Sigmoid colon (tissue), 4 donors: ENCODE measurements at regions not wholly inside any gene's neighbourhood (a gene's known extent, or its start where the extent isn't known, plus 50 kb on each side); places are given as distances from the start of the nearest gene placed in this dataset.

Source experiments
- EP300 ChIP-seq, 4 donors: sonication (generic); formaldehyde crosslinking; IDR thresholded peaks; one replicate each; pipeline ENCODE4 v1.6.1; 2017; ENCODE audit warnings: antibody characterized with exemption in 4 of 4
- POLR2A ChIP-seq, 2 donors: fragments of 450-650 bp; IDR thresholded peaks; one replicate each; pipeline ENCODE4 v1.6.1; 2016; ENCODE audit warnings: antibody characterized with exemption in 2 of 2, mild to moderate bottlenecking in 2 of 2, moderate library complexity in 2 of 2
- POLR2AphosphoS5 ChIP-seq, 4 donors: sonication (generic); formaldehyde crosslinking; IDR thresholded peaks; one replicate each; pipeline ENCODE4 v1.6.1; 2017; ENCODE audit warnings: antibody characterized with exemption in 4 of 4
- TF ChIP-seq, protein P1 (sequence below), 4 experiments: fragments of 450-650 bp in 3 of 4; fragments of 200-600 bp in 1 of 4; IDR thresholded peaks; one replicate each; pipeline ENCODE4 v1.5.1; 2016 to 2019; ENCODE audit warnings: antibody characterized with exemption in 4 of 4, mild to moderate bottlenecking in 3 of 4, moderate library complexity in 2 of 4

DNA sequence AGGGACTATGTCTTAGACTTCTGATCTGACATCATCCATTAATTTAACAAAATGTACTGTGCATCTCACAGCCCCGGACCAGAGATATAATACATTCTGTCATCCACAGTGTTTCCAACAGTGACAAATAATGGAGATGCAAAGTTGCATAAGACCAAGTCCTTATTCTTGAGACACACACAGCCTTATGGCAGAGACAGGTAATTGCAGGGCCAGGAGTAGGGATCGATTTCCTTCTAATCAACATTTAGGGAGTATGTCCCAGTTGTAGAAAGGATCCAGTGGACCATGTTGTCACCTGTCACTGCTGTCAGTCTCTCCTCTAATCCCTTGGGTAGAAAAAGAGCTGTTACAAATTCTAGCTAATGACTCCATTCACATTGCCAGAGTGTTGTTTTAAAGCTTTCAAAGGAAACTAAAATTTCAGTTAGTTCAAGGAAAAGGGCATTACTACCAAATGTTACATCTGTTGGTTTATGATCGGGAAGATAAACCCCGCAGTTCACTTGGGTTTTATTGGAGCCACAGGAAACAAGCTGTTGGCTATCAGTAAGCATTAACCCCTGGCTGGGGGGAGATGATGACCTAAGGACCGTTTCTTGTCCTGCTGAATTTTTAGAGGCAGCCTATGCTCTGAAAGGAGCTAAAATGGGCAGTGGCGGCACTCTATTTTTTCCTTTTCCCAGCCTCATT, 111.4 kb upstream of the ATXN1 start:
- TF ChIP-seq, protein P1, sequence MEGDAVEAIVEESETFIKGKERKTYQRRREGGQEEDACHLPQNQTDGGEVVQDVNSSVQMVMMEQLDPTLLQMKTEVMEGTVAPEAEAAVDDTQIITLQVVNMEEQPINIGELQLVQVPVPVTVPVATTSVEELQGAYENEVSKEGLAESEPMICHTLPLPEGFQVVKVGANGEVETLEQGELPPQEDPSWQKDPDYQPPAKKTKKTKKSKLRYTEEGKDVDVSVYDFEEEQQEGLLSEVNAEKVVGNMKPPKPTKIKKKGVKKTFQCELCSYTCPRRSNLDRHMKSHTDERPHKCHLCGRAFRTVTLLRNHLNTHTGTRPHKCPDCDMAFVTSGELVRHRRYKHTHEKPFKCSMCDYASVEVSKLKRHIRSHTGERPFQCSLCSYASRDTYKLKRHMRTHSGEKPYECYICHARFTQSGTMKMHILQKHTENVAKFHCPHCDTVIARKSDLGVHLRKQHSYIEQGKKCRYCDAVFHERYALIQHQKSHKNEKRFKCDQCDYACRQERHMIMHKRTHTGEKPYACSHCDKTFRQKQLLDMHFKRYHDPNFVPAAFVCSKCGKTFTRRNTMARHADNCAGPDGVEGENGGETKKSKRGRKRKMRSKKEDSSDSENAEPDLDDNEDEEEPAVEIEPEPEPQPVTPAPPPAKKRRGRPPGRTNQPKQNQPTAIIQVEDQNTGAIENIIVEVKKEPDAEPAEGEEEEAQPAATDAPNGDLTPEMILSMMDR (IDR thresholded peaks at IDR 0.05), result no peak
- TF ChIP-seq POLR2AphosphoS5 (IDR thresholded peaks at IDR 0.05), result no peak
- no peak for TF ChIP-seq POLR2A (IDR thresholded peaks at IDR 0.05)
- TF ChIP-seq EP300 (IDR thresholded peaks at IDR 0.05), result no peak
